Hepatocyte (in vitro differentiated cells): ENCODE measurements at regions not wholly inside any gene's neighbourhood (a gene's known extent, or its start where the extent isn't known, plus 50 kb on each side); places are given as distances from the start of the nearest gene placed in this dataset.

Experiments
- CTCF ChIP-seq: fragments of 200-600 bp; sonication (generic); IDR thresholded peaks from 2 replicates; pipeline ENCODE4 v1.5.1; 2016; ENCODE audit warnings: antibody characterized with exemption, mild to moderate bottlenecking; ENCODE audit not compliant: poor library complexity
- EZH2 ChIP-seq: fragments of 200-600 bp; sonication (generic); IDR thresholded peaks from 2 replicates; pipeline ENCODE4 v1.6.1; 2016; ENCODE audit warnings: antibody characterized with exemption, mild to moderate bottlenecking, borderline replicate concordance
- EZH2phosphoT487 ChIP-seq: fragments of 200-600 bp; sonication (generic); IDR thresholded peaks from one replicate; pipeline ENCODE4 v1.6.1; 2018; ENCODE audit warnings: antibody characterized with exemption, mild to moderate bottlenecking, low read depth, moderate library complexity; ENCODE audit not compliant: unreplicated experiment, severe bottlenecking

- no peak for TF ChIP-seq CTCF
- no peak for TF ChIP-seq EZH2
- TF ChIP-seq EZH2phosphoT487, result no peak
Observed at GRCh38 chr13:33917190-33917589, 99.2 kb downstream of the RFC3 start.
